ENCODE measurements at regions not wholly inside any gene's neighbourhood (a gene's known extent, or its start where the extent isn't known, plus 50 kb on each side); places are given as distances from the start of the nearest gene placed in this dataset.

GRCh38 chr5:149437391-149438040 is 58.4 kb upstream of the IL17B start:
- Histone ChIP-seq H3K36me3 (no peaks in the 10 kb centered on the region), H3K9me3 (no peaks in the 10 kb centered on the region), H3K27ac (no peak overlapping the region), H3K4me1 (no peaks in the 10 kb centered on the region), H3K4me3 (no peak overlapping the region), H3K27me3 (no peaks in the 10 kb centered on the region), H3K9ac (ENCODE audit: low read depth in 2 of 2, low read length in 2 of 2) (no peak overlapping the region)
- intact Hi-C loops (cut with DNase I): no loop called here
- DNase-seq: no peak
- TF ChIP-seq CTCF (IDR thresholded peaks at IDR 0.05): no peak

DNA sequence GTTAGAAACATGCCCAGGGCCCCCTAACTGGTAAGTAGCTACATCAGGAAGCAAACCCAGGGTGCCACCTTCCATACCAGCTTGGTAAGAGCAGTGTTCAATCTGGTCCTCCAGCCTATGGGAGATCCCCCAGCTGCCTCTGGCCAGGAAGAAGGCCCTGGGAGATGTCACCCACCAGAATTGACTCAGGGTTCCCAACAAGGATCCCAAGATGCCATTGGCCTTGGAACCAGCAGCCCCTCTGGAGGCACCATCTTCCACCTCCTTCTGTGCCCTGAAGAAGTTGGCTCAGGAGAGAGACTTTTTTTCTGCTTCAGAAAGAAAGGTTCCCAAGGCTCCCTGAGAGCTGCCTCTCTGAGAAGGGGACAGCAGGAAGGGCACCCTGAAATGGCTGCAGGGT is 56.6 kb upstream of the IL17B start:
- H3K36me3 ChIP-seq: no peaks in the 10 kb centered on the region
- H3K27me3 ChIP-seq: no peaks in the 10 kb centered on the region
- H3K4me3 ChIP-seq: no peak overlapping the region
- intact Hi-C loops (cut with DNase I): no loop called here
- no peak for DNase-seq
- peak overlapping the region in 1 of 2 donors; percentile 26 for H3K9ac ChIP-seq (ENCODE audit: low read depth in 2 of 2, low read length in 2 of 2)
- no peaks in the 10 kb centered on the region for H3K9me3 ChIP-seq
- TF ChIP-seq CTCF (IDR thresholded peaks at IDR 0.05): no peak
- no peak overlapping the region for H3K27ac ChIP-seq
- peaks cover 2% of the 10 kb centered on the region for H3K4me1 ChIP-seq

- Histone ChIP-seq H3K36me3 (no peaks in the 10 kb centered on the region), H3K27me3 (no peaks in the 10 kb centered on the region), H3K4me3 (no peak overlapping the region), H3K27ac (no peak overlapping the region), H3K9me3 (no peaks in the 10 kb centered on the region), H3K4me1 (peaks cover 4% of the 10 kb centered on the region), H3K9ac (ENCODE audit: low read depth in 2 of 2, low read length in 2 of 2) (no peak overlapping the region)
- DNase-seq: no peak
- intact Hi-C loops (cut with DNase I): no loop called here
- TF ChIP-seq CTCF (IDR thresholded peaks at IDR 0.05): no peak
These were observed 55.9 kb upstream of the IL17B start for GRCh38 chr5:149435015-149435376.

- Histone ChIP-seq H3K9me3 (no peaks in the 10 kb centered on the region), H3K9ac (ENCODE audit: low read depth in 2 of 2, low read length in 2 of 2) (no peak overlapping the region), H3K27ac (no peak overlapping the region), H3K27me3 (no peaks in the 10 kb centered on the region), H3K4me3 (no peak overlapping the region), H3K36me3 (no peaks in the 10 kb centered on the region), H3K4me1 (peaks cover 4% of the 10 kb centered on the region)
- TF ChIP-seq CTCF (IDR thresholded peaks at IDR 0.05): peak; percentile 83
- intact Hi-C loops (cut with DNase I): loop anchor here (5.0 kb wide), 1 partner anchor 117 kb away; no protein-coding TSS in a partner anchor
- peak; percentile 68 for DNase-seq
These were observed 55.3 kb upstream of the IL17B start for GRCh38 chr5:149434162-149435014.

DNA sequence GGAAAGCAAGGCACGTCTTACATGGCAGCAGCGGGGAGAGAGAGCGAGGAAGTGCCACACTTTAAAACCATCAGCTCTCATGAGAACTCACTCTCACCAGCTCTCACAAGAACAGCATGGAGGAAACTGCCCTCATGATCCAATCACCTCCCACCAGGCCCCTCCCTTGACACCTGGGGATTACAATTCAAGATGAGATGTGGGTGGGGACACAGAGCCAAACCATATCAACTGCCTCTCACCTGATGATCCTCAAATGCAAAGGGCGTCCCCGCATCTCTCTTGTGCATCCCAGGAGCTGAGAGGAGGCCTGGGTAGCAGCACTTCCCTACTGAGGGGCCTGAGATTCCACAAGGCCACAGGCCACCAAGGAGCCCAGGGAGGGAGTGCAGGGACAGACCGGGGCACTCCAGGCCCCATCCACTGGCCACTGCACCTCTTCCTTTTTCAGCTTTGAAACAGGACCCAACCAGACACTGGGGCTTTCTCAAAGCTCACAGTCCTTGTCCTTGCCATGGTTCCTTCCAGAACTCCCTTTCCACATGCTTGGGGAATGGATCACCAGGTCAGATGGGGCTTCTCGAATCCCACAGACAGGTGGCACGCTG is 54.5 kb upstream of the IL17B start:
- no peak overlapping the region for H3K4me3 ChIP-seq
- no peaks in the 10 kb centered on the region for H3K27me3 ChIP-seq
- peaks cover 4% of the 10 kb centered on the region for H3K4me1 ChIP-seq
- H3K9me3 ChIP-seq: no peaks in the 10 kb centered on the region
- H3K9ac ChIP-seq (ENCODE audit: low read depth in 2 of 2, low read length in 2 of 2): no peak overlapping the region
- no peak for DNase-seq
- H3K27ac ChIP-seq: no peak overlapping the region
- no peak for TF ChIP-seq CTCF (IDR thresholded peaks at IDR 0.05)
- intact Hi-C loops (cut with DNase I): loop anchor here (5.0 kb wide), 1 partner anchor 116 kb away; no protein-coding TSS in a partner anchor
- H3K36me3 ChIP-seq: no peaks in the 10 kb centered on the region
